ENCODE measurements at regions not wholly inside any gene's neighbourhood (a gene's known extent, or its start where the extent isn't known, plus 50 kb on each side); places are given as distances from the start of the nearest gene placed in this dataset.

GRCh38 chr6:103255132-103255531 is 1604.6 kb downstream of the HACE1 start:
- TF ChIP-seq CTCF (conservative IDR thresholded peaks at IDR 0.05; ENCODE audit: low read depth, low read length) (no peak), EZH2 (IDR thresholded peaks at IDR 0.05; ENCODE audit: low read length, unreplicated experiment) (no peak), EZH2phosphoT487 (IDR thresholded peaks at IDR 0.05; ENCODE audit: borderline replicate concordance, low read length) (no peak)

All from PC-3 (cell line).